ENCODE measurements at regions not wholly inside any gene's neighbourhood (a gene's known extent, or its start where the extent isn't known, plus 50 kb on each side); places are given as distances from the start of the nearest gene placed in this dataset.

GRCh38 chr2:16861530-16861929 lies 195.9 kb upstream of the CYRIA start:
- no peaks in the 10 kb centered on the region for H3K27me3 ChIP-seq
- WGBS, result 33% methylated on average over 2 of the region's 2 CpGs

GRCh38 chr2:16861111-16861510 lies 195.5 kb upstream of the CYRIA start:
- H3K9me3 ChIP-seq, result no peaks in the 10 kb centered on the region
- H3K36me3 ChIP-seq, result no peaks in the 10 kb centered on the region
- H3K27ac ChIP-seq, result no peak overlapping the region
- DNase-seq (ENCODE audit: low spot score in 2 of 2), result no peak
- peaks cover 4% of the 10 kb centered on the region for H3K4me1 ChIP-seq
- TF ChIP-seq EP300 (IDR thresholded peaks at IDR 0.05), result no peak
- no peak for TF ChIP-seq CTCF (IDR thresholded peaks at IDR 0.05)
- no peak for TF ChIP-seq POLR2A (IDR thresholded peaks at IDR 0.05)
- TF ChIP-seq POLR2AphosphoS5 (IDR thresholded peaks at IDR 0.05), result no peak
- no peaks in the 10 kb centered on the region for H3K27me3 ChIP-seq
- H3K4me3 ChIP-seq, result no peak overlapping the region
- WGBS, result 11% methylated on average over 1 of the region's 1 CpG

More at GRCh38 chr2:16861530-16861929, 195.9 kb upstream of the CYRIA start:
- Histone ChIP-seq H3K4me1 (peaks cover 4% of the 10 kb centered on the region), H3K36me3 (no peaks in the 10 kb centered on the region), H3K4me3 (no peak overlapping the region), H3K27ac (no peak overlapping the region), H3K9me3 (no peaks in the 10 kb centered on the region)
- no peak for DNase-seq (ENCODE audit: low spot score in 2 of 2)
- TF ChIP-seq CTCF (IDR thresholded peaks at IDR 0.05) (no peak), POLR2A (IDR thresholded peaks at IDR 0.05) (no peak), EP300 (IDR thresholded peaks at IDR 0.05) (no peak), POLR2AphosphoS5 (IDR thresholded peaks at IDR 0.05) (no peak)

- no peak overlapping the region for H3K4me3 ChIP-seq
- H3K27me3 ChIP-seq, result no peaks in the 10 kb centered on the region
- no peaks in the 10 kb centered on the region for H3K36me3 ChIP-seq
- TF ChIP-seq POLR2AphosphoS5 (IDR thresholded peaks at IDR 0.05), result no peak
- no peak for TF ChIP-seq CTCF (IDR thresholded peaks at IDR 0.05)
- no peak for TF ChIP-seq EP300 (IDR thresholded peaks at IDR 0.05)
- no peak for TF ChIP-seq POLR2A (IDR thresholded peaks at IDR 0.05)
- DNase-seq (ENCODE audit: low spot score in 2 of 2), result no peak
- H3K4me1 ChIP-seq, result peaks cover 4% of the 10 kb centered on the region
- 96% methylated on average over 1 of the region's 1 CpG for WGBS
- no peaks in the 10 kb centered on the region for H3K9me3 ChIP-seq
- H3K27ac ChIP-seq, result no peak overlapping the region
These were observed 195.0 kb upstream of the CYRIA start for GRCh38 chr2:16860627-16861026.

GRCh38 chr2:16855183-16855582 lies 189.5 kb upstream of the CYRIA start:
- Histone ChIP-seq H3K9me3 (no peaks in the 10 kb centered on the region), H3K27ac (no peak overlapping the region), H3K4me1 (no peaks in the 10 kb centered on the region), H3K36me3 (no peaks in the 10 kb centered on the region), H3K4me3 (no peak overlapping the region), H3K27me3 (no peaks in the 10 kb centered on the region)
- TF ChIP-seq CTCF (IDR thresholded peaks at IDR 0.05) (no peak), EP300 (IDR thresholded peaks at IDR 0.05) (no peak), POLR2A (IDR thresholded peaks at IDR 0.05) (no peak), POLR2AphosphoS5 (IDR thresholded peaks at IDR 0.05) (no peak)
- DNase-seq (ENCODE audit: low spot score in 2 of 2), result no peak
- WGBS, result 95% methylated on average over 6 of the region's 22 CpGs

- no peak overlapping the region for H3K4me3 ChIP-seq
- H3K36me3 ChIP-seq, result no peaks in the 10 kb centered on the region
- no peaks in the 10 kb centered on the region for H3K27me3 ChIP-seq
- TF ChIP-seq POLR2AphosphoS5 (IDR thresholded peaks at IDR 0.05) (no peak), EP300 (IDR thresholded peaks at IDR 0.05) (no peak), POLR2A (IDR thresholded peaks at IDR 0.05) (no peak), CTCF (IDR thresholded peaks at IDR 0.05) (no peak)
- no peak for DNase-seq (ENCODE audit: low spot score in 2 of 2)
- no peak overlapping the region for H3K27ac ChIP-seq
- H3K4me1 ChIP-seq, result no peaks in the 10 kb centered on the region
- no peaks in the 10 kb centered on the region for H3K9me3 ChIP-seq
- WGBS, result 72% methylated on average over 4 of the region's 4 CpGs
These were observed 187.5 kb upstream of the CYRIA start for GRCh38 chr2:16853088-16853487.

All from suprapubic skin (tissue), 4 donors.